B cell (primary cell): ENCODE measurements at regions not wholly inside any gene's neighbourhood (a gene's known extent, or its start where the extent isn't known, plus 50 kb on each side); places are given as distances from the start of the nearest gene placed in this dataset.

ENCODE experiments used
- ATAC-seq: fragments of 200-7000 bp; cut with Tn5 transposase; one replicate; pipeline ENCODE4 v1.10.0; 2021; ENCODE audit warnings: low read depth, mild to moderate bottlenecking, moderate number of reproducible peaks, moderate library complexity
- CTCF ChIA-PET: fragments of 350-600 bp; sonication (Branson Sonifier 250); formaldehyde crosslinking; loops from one replicate; lab custom pipeline; 2021; ENCODE audit warnings: antibody characterized with exemption, inconsistent platforms; lab: Charles Lee
- POLR2A ChIA-PET: fragments of 350-600 bp; sonication (Branson Sonifier 250); formaldehyde crosslinking; loops from one replicate; lab custom pipeline; 2021; ENCODE audit warnings: antibody characterized with exemption; lab: Charles Lee
- DNase-seq: peaks from one replicate; pipeline ENCODE4 v3.0.0; 2013
- H2AFZ ChIP-seq: 2 replicates; pipeline ENCODE4 v1.6.1; 2012; ENCODE audit warnings: mild to moderate bottlenecking, low read depth, low read length; ENCODE audit not compliant: insufficient read depth, poor library complexity, severe bottlenecking
- H3K27ac ChIP-seq, 2 donors: 1 replicate in 1 of 2; 2 replicates in 1 of 2; pipeline ENCODE4 v1.5.1; 2012 to 2013; ENCODE audit warnings: low read length in 2 of 2, mild to moderate bottlenecking in 2 of 2, moderate library complexity in 1 of 2
- H3K27me3 ChIP-seq, 4 experiments: fragments of 200-600 bp in 1 of 4; sonication (generic) in 1 of 4; replicated peaks in 1 of 4; 1 replicate in 2 of 4; 2 replicates in 2 of 4; pipeline versions ENCODE4 v1.6.1 to v1.7.0; 2013 to 2016; ENCODE audit warnings: low read length in 3 of 4, mild to moderate bottlenecking in 2 of 4, mixed read lengths in 1 of 4, moderate library complexity in 1 of 4; ENCODE audit not compliant: insufficient read depth in 4 of 4, control insufficient read depth in 3 of 4; ENCODE audit errors: control extremely low read depth in 1 of 4
- H3K36me3 ChIP-seq, 2 experiments: replicated peaks in 1 of 2; 1 replicate in 1 of 2; 2 replicates in 1 of 2; pipeline versions ENCODE4 v1.6.1 to v1.7.1; 2013; ENCODE audit warnings: low read length in 1 of 2; ENCODE audit not compliant: insufficient read depth in 2 of 2, control insufficient read depth in 1 of 2; ENCODE audit errors: control extremely low read depth in 1 of 2, extremely low read depth in 1 of 2
- H3K4me1 ChIP-seq, 2 donors: fragments of 200-600 bp in 1 of 2; sonication (generic) in 1 of 2; 1 replicate in 1 of 2; 2 replicates in 1 of 2; pipeline versions ENCODE4 v1.5.1 to v1.6.1; 2013 to 2017; ENCODE audit warnings: low read length in 2 of 2; ENCODE audit not compliant: control insufficient read depth in 2 of 2, insufficient read depth in 2 of 2
- H3K4me2 ChIP-seq: replicated peaks from 2 replicates; pipeline ENCODE3; 2012; ENCODE audit warnings: mild to moderate bottlenecking, low read depth, low read length; ENCODE audit not compliant: poor library complexity, severe bottlenecking
- H3K4me3 ChIP-seq, 5 experiments: fragments of 200-600 bp in 1 of 5; sonication (generic) in 1 of 5; 1 replicate in 3 of 5; 2 replicates in 2 of 5; pipeline versions ENCODE4 v1.5.1 to v1.7.0; 2011 to 2016; ENCODE audit warnings: low read length in 4 of 5, mild to moderate bottlenecking in 4 of 5, low read depth in 2 of 5, control low read depth in 1 of 5, moderate library complexity in 1 of 5; ENCODE audit not compliant: insufficient read depth in 1 of 5; ENCODE audit errors: control extremely low read depth in 1 of 5, extremely low read depth in 1 of 5
- H3K79me2 ChIP-seq: fragments of 200-600 bp; sonication (generic); one replicate; pipeline ENCODE4 v1.6.0; 2016; ENCODE audit warnings: low read length; ENCODE audit not compliant: control insufficient read depth, insufficient read depth
- H3K9ac ChIP-seq: fragments of 200-600 bp; sonication (generic); 2 replicates; pipeline ENCODE4 v1.6.1; 2017; ENCODE audit warnings: mild to moderate bottlenecking, low read length, moderate library complexity
- H3K9me3 ChIP-seq, 3 donors: one replicate each; pipeline versions ENCODE4 v1.6.1 to v1.7.1; 2013; ENCODE audit warnings: low read length in 2 of 3; ENCODE audit not compliant: control insufficient read depth in 2 of 3, insufficient read depth in 1 of 3; ENCODE audit errors: control extremely low read depth in 1 of 3
- H4K20me1 ChIP-seq: 2 replicates; pipeline ENCODE4 v1.6.0; 2012; ENCODE audit warnings: mild to moderate bottlenecking, low read length; ENCODE audit not compliant: insufficient read depth, control insufficient read depth, poor library complexity, severe bottlenecking
- H3K27ac Mint-ChIP-seq: one replicate; pipeline ENCODE4 v1.8.0; 2021; ENCODE audit warnings: mixed read lengths
- H3K27me3 Mint-ChIP-seq: one replicate; pipeline ENCODE4 v1.8.0; 2021; ENCODE audit warnings: mixed read lengths
- H3K4me1 Mint-ChIP-seq: one replicate; pipeline ENCODE4 v1.8.0; 2021; ENCODE audit warnings: mixed read lengths
- H3K4me3 Mint-ChIP-seq: one replicate; pipeline ENCODE4 v1.8.0; 2021; ENCODE audit warnings: mixed read lengths
- H3K9me3 Mint-ChIP-seq: one replicate; pipeline ENCODE4 v1.8.0; 2022; ENCODE audit warnings: mixed read lengths; ENCODE audit not compliant: insufficient read depth
- CTCF ChIP-seq: fragments of 200-600 bp; IDR thresholded peaks from one replicate; pipeline ENCODE4 v1.8.0; 2022; ENCODE audit warnings: antibody characterized with exemption, mild to moderate bottlenecking
- EZH2 ChIP-seq: IDR thresholded peaks from 2 replicates; pipeline ENCODE4 v1.6.1; 2012; ENCODE audit warnings: borderline replicate concordance, low read depth, mild to moderate bottlenecking, moderate library complexity, low read length; ENCODE audit not compliant: insufficient read depth, poor library complexity, severe bottlenecking
- WGBS: methylation state at CpG from one replicate; pipeline ENCODE4 v1.1.5; 2013; ENCODE audit warnings: missing lambda C conversion rate; ENCODE audit not compliant: insufficient coverage; 5-methylcytosine and 5-hydroxymethylcytosine counted together
- intact Hi-C: fragments of 100-400 bp; cut with micrococcal nuclease; formaldehyde crosslinking; loops from one replicate; pipeline ENCODE4 v1.10.0; 2022

- Histone ChIP-seq H2AFZ (no peak overlapping the region), H4K20me1 (no peaks in the 10 kb centered on the region), H3K9ac (no peak overlapping the region), H3K27ac (no peak overlapping the region), H3K4me2 (no peak overlapping the region), H3K9me3 (peaks cover 0 to 10% (median 0%) of the 10 kb centered on the region in 3 donors), H3K79me2 (no peaks in the 10 kb centered on the region), H3K27me3 (no peaks in the 10 kb centered on the region), H3K4me3 (no peak overlapping the region), H3K36me3 (no peaks in the 10 kb centered on the region), H3K4me1 (no peaks in the 10 kb centered on the region)
- intact Hi-C loops: no loop called here
- TF ChIP-seq CTCF (no peak), EZH2 (no peak)
- ChIA-PET POLR2A (no interaction called here), CTCF (no interaction called here)
- no peak overlapping the region for H3K27ac Mint-ChIP-seq
- WGBS: no CpG with 5 or more reads among the region's 2 CpGs
- DNase-seq: no peak
- ATAC-seq: no peak
- H3K9me3 Mint-ChIP-seq: no peaks in the 10 kb centered on the region
- H3K4me3 Mint-ChIP-seq: no peak overlapping the region
- no peaks in the 10 kb centered on the region for H3K4me1 Mint-ChIP-seq
- no peaks in the 10 kb centered on the region for H3K27me3 Mint-ChIP-seq
Measured at GRCh38 chr11:38095268-38095667, 1497.2 kb upstream of the RAG2 start.

- CTCF ChIA-PET: no interaction called here
- Histone ChIP-seq H3K9me3 (peaks cover 0 to 2% (median 0%) of the 10 kb centered on the region in 3 donors), H4K20me1 (no peaks in the 10 kb centered on the region), H3K4me3 (no peak overlapping the region), H3K27me3 (no peaks in the 10 kb centered on the region), H2AFZ (no peak overlapping the region), H3K4me1 (no peaks in the 10 kb centered on the region), H3K36me3 (no peaks in the 10 kb centered on the region), H3K27ac (no peak overlapping the region), H3K9ac (no peak overlapping the region), H3K79me2 (no peaks in the 10 kb centered on the region), H3K4me2 (no peak overlapping the region)
- WGBS: 91% methylated on average over 7 of the region's 7 CpGs
- no peak for DNase-seq
- intact Hi-C loops: no loop called here
- peaks cover 3% of the 10 kb centered on the region for H3K9me3 Mint-ChIP-seq
- H3K27ac Mint-ChIP-seq: no peak overlapping the region
- ATAC-seq: no peak
- H3K4me3 Mint-ChIP-seq: no peak overlapping the region
- no peaks in the 10 kb centered on the region for H3K27me3 Mint-ChIP-seq
- TF ChIP-seq EZH2 (no peak), CTCF (no peak)
- POLR2A ChIA-PET: no interaction called here
- H3K4me1 Mint-ChIP-seq: no peaks in the 10 kb centered on the region
Measured at GRCh38 chr11:38089726-38090125, 1491.7 kb upstream of the RAG2 start.
